Choroid plexus epithelial cell (primary cell): ENCODE measurements at regions not wholly inside any gene's neighbourhood (a gene's known extent, or its start where the extent isn't known, plus 50 kb on each side); places are given as distances from the start of the nearest gene placed in this dataset.
"Not testable (repeated sequence)": the region's sequence is repeated elsewhere in the genome, so short reads cannot be mapped to it uniquely, and the experiment has no call there.

Experiments
- DNase-seq: peaks from one replicate; pipeline ENCODE4 v3.0.0-alpha.2; 2010; ENCODE audit warnings: low read depth
- H3K4me3 ChIP-seq: 2 replicates; pipeline ENCODE4 v1.5.1; 2011; ENCODE audit warnings: low read depth, mild to moderate bottlenecking, control low read depth, low read length, moderate library complexity
- TF ChIP-seq, protein P1 (sequence below): conservative IDR thresholded peaks from 2 replicates; pipeline ENCODE4 v1.5.1; 2011; ENCODE audit warnings: low read depth, mild to moderate bottlenecking, control low read depth, inconsistent platforms, low read length, moderate library complexity

DNA sequence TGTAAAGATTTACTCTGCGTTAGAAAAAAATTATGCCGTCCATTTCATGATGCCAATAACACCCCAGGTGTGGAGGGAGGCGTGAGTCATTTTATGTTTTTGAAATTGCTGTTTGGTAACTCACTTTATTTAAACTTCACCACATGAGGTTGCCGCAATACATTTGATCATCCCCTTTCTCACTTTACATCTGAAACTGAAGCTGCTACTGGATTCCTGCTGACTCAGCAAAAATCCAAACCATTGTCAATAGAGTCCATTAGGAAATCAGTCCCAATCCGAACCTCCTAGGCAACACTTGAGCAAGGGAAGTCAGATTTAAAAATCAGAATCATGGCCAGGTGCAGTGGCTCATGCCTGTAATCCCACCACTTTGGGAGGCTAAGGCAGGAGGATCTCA, 136.6 kb upstream of the SVIL start:
- TF ChIP-seq, protein P1, sequence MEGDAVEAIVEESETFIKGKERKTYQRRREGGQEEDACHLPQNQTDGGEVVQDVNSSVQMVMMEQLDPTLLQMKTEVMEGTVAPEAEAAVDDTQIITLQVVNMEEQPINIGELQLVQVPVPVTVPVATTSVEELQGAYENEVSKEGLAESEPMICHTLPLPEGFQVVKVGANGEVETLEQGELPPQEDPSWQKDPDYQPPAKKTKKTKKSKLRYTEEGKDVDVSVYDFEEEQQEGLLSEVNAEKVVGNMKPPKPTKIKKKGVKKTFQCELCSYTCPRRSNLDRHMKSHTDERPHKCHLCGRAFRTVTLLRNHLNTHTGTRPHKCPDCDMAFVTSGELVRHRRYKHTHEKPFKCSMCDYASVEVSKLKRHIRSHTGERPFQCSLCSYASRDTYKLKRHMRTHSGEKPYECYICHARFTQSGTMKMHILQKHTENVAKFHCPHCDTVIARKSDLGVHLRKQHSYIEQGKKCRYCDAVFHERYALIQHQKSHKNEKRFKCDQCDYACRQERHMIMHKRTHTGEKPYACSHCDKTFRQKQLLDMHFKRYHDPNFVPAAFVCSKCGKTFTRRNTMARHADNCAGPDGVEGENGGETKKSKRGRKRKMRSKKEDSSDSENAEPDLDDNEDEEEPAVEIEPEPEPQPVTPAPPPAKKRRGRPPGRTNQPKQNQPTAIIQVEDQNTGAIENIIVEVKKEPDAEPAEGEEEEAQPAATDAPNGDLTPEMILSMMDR: no peak
- no peak overlapping the region for H3K4me3 ChIP-seq
- no peak for DNase-seq

DNA sequence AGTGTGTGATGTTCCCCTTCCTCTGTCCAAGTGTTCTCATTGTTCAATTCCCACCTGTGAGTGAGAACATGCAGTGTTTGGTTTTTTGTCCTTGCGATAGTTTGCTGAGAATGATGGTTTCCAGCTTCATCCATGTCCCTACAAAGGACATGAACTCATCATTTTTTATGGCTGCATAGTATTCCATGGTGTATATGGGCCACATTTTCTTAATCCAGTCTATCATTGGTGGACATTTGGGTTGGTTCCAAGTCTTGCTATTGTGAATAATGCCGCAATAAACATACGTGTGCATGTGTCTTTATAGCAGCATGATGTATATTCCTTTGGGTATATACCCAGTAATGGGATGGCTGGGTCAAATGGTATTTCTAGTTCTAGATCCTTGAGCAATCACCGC, 134.5 kb upstream of the SVIL start:
- not testable (repeated sequence) for DNase-seq, H3K4me3 ChIP-seq

DNA sequence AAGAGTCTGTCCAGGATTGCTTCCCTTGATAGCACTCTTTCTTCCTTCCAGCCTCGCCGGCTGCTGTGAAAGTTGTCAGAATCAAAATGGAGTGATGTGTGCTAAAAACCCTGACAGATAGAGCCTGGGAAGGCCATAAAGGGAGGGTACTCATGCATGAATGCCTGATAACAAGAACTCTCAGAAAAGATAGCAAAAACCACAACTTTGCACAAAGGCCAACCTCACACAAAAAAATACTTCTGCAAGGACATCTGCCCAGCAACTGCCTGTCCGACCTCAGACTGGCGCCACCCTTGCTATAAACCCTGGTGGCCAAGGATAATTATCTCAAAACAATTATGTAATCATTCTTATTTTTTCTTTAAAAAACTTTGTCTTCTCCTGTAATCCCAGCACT, 133.2 kb upstream of the SVIL start:
- H3K4me3 ChIP-seq: no peak overlapping the region
- TF ChIP-seq, protein P1: no peak
- DNase-seq: no peak

DNA sequence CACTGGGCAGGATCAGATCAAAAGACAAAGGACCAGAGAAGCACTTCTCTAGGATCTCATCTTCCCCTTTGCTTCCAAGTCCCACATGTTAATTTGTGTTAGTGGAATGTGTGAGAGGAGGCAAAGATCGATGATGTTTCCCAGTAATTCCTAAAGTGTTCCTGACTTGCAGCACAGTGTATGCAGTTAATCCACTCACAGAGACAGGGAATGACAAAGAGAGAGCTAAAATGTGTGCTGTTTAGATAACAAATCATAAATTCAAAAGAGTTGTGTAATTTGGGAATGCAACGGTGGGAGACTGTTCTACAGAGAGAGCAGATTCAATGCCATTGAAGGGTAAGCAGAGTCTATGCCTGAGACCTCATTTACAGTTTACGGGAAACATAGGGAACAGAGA, 132.0 kb upstream of the SVIL start:
- no peak for DNase-seq
- TF ChIP-seq, protein P1: no peak
- no peak overlapping the region for H3K4me3 ChIP-seq

DNA sequence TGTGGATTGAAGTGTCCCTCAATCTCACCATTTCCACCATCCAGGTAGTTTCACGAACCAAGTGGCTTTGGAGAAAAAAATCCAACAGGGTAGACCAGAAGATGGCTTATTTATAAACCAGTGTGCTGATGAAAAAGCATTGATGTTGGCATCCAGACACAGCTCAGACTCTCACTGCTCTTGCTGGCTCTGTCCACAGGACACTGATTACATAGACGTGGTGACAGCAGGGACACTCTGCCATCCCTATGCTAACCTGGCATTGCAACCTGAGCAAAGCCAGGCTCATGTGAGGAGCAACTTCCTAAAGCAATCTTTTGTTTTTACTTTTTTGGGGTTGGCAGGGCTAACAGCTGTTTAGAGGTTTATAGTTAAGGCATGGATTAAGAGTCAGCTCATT, 130.6 kb upstream of the SVIL start:
- H3K4me3 ChIP-seq: no peak overlapping the region

DNA sequence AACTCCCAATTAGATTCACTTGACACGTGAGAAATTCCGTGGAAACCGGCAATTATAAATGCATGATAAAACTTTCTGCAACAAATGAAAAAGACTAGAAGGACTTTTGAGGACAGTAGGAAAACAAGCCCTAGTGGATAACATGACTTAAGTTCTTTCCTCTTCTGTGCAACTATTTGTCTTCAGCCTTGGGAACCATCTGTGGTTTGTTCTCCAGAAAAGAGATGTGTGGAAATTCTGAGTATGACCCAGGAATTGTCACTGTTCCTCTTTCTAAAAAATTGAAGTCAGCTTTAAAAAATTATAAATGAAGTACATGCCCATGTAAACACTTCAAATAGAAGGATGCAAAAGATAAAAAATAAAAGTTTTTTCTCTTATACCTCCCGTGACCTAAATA, 128.6 kb upstream of the SVIL start:
- DNase-seq: no peak
- H3K4me3 ChIP-seq: no peak overlapping the region

More for the DNA sequence above, 130.6 kb upstream of the SVIL start:
- DNase-seq: no peak
- TF ChIP-seq, protein P1: no peak

DNA sequence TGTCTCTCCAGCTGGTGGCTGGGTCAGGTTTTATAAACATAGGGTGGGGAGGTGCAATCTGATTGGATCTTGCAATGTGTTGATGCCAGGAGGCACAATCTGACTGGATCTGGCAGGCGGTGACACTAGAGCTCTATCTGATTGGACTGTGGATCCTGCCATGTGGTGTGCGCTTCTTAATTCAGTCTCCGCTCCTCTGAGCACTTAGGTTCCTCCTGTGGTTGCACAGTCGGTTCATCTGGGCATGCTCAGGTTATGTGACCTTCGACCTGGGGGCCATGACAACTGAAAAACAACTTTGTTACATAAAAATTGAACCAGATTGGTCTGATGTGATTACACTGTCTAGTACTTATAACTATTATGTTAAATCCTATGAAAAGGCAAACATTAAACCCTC, 127.1 kb upstream of the SVIL start:
- no peak for DNase-seq
- no peak overlapping the region for H3K4me3 ChIP-seq
- TF ChIP-seq, protein P1: no peak

More for the DNA sequence above, 128.6 kb upstream of the SVIL start:
- TF ChIP-seq, protein P1: no peak
